HG03457 (cell line): ENCODE measurements at regions not wholly inside any gene's neighbourhood (a gene's known extent, or its start where the extent isn't known, plus 50 kb on each side); places are given as distances from the start of the nearest gene placed in this dataset.
"Not testable (repeated sequence)": the region's sequence is repeated elsewhere in the genome, so short reads cannot be mapped to it uniquely, and the experiment has no call there.

ENCODE experiments used
- ATAC-seq: cut with Tn5 transposase; IDR thresholded peaks from one replicate; pipeline ENCODE4 v1.9.1; 2021; ENCODE audit warnings: moderate number of reproducible peaks; ENCODE audit not compliant: unreplicated experiment

DNA sequence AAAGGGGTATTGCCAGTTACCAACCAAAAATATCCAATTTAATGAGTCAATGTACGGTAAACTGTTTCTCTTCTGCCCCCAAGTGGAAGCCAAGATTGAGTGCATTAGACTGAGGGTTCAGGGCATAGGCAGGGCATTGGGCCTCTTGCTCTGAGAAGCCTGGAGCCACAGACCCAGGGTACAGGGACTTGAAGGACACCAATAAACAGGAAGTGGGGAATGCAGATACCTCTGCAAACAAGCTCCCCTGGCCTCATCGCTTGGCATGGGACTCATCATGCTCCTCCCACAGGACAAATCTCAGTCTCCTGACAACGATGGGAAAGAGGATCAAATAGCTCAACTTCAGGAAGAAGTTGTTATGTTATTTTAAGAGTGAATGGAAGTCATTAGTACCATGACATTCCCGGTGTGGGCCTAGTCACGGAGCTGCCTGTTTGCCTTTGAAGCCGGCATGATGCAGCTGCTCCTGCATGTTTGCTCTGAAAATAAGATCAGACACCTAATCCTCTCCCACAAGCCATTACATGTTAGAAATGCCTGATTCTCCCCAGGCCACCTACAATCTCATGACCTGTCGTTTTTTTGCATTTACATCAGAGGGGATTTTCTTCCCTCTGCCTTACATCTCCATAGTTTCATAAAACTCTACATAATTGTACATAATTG, 224.2 kb downstream of the RCHY1 start:
- no peak for ATAC-seq

DNA sequence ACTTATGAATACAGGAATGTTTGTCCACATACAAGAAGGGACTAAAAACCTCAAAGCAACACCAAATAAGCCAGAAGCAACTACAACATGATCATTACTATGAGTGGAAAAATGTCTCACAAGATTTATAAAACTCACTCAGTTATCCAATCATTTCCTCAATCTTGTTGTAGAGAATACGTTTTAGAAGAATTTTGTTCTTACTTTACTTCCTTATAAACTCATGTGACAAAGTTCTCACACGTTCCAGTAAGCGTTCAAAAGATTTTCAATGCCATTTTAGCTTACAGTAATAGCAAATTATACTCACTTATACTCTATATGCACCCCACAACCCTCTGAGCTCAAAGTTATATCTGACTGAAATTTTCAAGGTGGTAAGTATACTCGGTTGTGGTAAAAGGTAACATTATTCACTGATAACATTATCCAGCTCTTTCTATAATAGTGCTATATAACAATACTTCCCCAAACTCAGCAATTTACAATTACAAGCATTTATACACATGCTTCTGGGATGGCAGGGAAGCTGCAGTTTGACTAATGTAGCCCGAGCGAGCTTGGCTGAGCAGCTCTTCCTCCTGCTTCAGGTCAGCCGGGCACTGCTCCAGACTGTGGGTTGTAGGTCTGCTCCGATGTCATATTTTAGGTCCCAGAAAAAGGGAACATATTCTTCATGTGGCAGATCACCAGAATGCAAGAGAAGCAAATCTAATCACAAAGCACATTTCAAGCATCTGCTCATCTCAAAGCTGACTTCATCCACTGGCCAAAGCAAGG, 226.3 kb downstream of the RCHY1 start:
- no peak for ATAC-seq

DNA sequence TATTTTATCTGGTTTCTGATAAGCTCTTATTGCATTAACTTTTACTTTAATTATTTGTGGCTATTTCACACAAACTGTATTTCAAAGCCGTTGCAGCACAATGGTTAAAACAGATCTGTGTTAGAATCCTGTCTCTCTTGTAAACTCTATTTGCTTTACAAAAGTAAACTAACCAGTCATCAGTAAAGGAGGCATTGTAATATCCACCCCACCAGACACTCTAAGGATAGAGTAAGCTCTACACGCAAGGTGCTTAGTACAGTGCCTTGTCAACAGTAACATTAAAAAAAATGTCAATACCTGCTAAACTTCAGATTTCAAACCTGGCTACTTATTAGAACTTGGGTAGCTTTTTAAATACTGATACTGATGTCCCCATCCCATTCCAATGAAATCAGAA, 228.4 kb downstream of the RCHY1 start:
- no peak for ATAC-seq

DNA sequence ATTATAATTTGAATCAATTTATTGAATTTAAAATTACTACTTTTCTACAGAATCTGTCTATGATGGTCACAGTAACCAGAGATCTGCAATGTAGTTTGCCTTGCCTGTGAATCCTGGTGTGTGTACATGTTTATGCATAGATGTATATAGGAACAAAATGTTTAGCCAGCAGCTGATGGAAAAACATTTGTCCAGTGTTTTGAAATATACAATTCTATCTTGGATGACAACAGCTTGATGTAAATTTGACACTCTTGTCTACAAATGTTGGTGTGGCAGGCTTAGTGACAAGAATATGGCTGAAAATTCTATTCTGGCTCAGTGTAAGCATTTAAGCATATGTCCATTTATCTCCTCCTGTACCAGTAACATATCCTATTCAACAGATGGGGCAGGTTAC, 229.4 kb downstream of the RCHY1 start:
- ATAC-seq: no peak

DNA sequence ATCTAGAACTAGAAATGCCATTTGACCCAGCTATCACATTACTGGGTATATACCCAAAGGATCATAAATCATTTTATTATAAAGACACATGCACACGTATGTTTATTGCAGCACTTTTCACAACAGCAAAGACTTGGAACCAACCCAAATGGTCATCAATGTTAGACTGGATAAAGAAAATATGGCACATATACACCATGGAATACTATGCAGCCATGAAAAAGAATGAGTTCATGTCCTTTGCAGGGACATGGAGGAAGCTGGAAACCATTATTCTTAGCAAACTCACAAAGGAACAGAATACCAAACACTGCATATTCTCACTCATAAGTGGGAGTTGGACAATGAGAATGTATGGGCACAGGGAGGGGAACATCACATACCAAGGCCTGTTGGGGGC, 233.7 kb downstream of the RCHY1 start:
- ATAC-seq: not testable (repeated sequence)

DNA sequence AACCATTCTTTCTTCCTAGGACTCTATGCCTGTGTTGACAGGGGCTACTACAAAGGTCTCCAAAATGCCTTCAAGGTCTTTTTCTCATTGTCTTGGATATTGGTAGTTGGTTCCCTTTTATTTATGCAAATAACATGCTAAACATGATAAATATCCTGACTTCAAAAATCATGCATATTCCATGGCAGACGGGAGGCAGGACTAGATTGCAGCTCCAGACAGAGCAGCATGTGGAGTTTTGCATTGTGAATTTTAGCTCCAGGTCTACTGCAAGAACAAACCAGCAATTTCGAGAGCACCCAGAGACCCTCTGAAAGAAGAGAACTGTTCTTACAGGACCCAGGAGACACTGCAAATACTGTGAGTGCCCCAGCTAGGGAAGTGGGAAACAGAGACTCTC, 254.9 kb downstream of the RCHY1 start:
- ATAC-seq: no peak

DNA sequence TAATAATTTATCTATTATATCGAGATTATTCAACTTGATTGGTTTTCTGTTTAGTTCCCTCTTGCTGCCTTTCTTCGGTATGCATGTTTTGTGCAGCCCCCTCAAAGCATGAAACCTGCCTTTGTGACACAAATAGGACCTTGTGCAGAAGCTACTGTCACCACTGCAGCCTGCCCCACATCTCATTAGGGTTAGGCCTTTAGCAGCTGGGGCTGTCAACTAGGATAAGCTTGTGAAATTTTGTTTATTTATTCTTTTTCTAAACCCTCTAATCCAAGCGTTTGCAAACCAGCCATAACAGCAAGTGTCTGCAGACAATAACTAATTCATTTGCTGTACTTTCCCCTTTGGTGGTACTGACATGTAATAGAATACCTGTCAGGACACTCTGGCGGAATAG, 258.9 kb downstream of the RCHY1 start:
- ATAC-seq: no peak

DNA sequence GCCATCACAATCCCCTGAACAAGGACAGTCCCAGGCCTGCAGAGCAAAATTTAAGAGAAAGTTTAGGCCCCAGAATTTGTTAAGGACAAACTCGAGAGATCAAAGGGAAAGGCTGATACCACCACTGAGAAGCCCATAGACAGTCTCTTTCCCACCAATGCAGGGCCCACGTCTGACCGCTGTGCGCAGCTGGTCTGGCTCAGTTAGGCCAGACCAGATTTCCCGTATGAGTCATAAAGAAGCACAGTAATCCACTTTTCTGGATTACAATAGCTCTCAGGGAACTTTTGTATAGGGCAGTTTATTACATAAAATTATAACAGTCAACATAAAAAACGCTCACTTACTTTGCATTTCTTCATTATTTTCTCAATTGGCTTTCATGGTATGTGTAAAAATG, 259.5 kb downstream of the RCHY1 start:
- ATAC-seq: no peak

DNA sequence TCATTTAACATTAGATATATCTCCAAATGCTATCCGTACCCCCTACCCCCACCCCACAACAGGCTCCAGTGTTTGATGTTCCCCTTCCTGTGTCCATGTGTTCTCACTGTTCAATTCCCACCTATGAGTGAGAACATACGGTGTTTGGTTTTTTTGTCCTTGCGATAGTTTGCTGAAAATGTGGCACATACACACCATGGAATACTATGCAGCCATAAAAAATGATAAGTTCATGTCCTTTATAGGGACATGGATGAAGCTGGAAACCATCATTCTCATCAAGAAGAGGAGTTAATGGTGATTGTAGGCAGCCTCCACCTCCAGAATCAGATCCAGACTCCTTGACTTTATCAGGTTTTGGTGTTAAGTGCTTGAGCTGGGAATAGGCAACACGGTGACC, 261.1 kb downstream of the RCHY1 start:
- ATAC-seq: not testable (repeated sequence)

DNA sequence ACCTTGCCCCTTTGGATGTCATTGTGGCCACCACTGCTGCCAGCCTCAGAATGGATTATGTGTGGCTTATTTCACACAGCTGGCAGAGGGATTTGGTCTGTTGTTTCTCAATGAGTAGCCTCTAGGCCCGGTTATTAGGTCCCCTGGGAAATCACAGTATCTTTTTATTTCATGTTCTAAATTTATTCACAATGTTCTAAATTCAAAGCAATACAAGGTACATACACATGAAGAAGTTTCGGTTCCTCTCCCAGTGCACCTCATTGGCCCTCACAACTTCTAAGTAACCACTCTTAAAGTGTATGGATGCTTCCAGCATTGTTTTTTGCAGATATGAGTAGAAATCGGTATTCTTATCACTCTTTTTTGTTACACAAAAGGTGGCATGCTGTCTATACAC, 262.7 kb downstream of the RCHY1 start:
- no peak for ATAC-seq

DNA sequence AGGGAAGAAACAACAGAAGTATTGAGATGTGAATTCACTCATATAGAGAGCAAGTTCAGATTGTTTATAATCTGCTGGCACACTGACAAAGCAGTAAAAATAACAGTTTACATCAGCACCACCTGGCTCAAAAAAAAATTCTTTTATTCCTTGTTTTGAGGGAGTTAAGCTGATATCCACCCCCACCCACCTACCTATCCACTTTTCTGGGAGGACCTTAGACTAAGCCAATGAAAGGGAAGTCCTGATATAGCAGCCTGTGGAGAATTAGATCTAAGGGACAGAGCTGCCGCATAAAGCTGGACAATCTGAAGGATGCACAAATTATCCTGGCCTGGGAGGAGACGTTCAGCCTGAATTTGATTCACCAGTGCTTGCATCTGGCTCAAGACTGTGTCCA, 264.5 kb downstream of the RCHY1 start:
- no peak for ATAC-seq

DNA sequence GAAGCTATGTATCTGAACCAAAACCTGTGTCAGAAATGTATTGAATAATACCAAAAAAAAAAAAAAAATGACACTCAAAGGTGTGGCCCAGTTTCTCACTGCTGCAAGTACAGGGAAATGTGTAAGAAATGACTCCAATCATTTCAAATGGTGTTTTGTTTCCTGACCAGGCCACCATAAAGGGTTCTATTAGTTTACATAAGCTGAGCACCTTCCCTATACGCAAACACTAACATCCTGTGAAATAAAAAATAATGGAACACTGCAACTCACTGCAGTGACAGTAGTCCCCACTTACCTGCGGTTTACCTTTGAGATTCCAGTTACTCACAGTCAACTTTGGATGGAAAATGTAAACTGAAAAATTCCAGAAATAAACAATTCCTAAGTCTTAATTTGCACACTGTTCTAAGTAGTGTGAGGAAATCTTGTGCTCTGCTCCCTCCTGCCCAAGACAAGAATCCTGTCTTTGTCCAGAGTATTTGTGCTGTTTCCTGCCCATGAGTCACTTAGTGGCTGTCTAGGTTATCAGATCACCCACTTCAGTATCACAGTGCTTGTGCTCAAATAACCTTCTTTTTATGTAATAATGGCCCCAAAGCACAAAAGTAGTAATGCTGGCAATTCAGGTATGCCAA, 265.3 kb downstream of the RCHY1 start:
- no peak for ATAC-seq

DNA sequence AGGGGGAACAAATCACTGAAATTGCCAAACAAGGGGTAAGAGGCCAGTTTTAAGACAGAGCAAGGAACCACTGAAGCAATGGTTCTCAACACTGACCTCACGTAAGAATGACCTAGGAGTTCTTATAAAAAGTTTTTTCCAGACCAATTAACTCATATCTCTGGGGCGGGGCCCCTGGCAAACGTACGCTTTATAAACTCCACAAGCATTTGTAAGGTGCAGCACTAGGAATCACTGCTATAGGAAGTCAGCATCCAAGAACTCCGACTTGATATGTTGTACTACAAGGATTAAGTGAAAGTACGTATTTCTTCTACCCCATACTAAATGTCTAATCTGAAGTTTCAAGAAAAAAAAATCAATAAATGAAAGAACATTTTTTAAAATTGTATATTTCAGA, 269.9 kb downstream of the RCHY1 start:
- no peak for ATAC-seq

DNA sequence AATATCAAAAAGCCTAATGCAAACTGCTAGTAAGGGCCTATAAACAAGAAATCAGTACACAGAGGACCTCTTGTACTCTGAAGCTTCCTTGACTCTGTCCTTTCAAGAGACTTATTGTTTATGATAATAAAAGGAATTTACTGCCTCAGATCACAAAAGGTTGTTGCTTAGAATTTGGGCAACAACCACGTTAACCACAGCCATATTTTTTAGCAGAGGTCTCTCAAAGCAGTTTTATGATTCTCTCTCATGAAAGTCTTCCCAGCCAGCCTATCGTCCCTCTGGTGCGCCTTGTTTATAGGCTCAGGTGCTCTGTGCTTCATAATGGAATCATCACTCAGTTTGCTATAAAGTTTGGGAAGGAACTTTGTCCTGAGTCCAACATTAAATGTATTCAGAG, 270.6 kb downstream of the RCHY1 start:
- ATAC-seq: no peak

DNA sequence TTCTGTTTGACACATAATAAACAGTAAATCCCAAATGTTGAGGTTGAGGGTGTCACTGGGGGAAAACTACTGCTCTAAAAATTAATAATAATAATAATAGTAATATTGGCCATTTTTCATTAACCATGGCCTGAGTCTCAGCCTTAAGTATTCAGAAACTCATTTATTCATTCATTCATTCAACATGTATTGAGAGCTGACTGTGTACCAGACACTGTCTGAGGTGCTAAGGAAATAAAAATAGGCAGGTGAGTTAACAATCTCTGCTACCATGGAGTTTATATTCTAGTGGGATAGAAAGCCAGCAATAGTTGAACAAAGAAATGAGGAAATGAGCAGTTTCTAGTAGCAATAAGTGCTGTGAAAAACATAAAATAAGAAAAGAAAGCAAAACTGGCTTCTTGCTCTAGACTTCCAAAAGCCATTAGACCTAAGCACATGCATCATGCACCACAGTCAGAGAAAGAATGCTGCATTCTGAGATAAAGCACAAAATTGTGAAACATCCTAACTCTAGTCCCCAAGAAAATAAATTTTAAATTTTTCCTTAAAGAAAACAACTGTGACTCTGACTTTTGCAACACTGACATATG, 278.7 kb downstream of the RCHY1 start:
- peak; percentile 89 for ATAC-seq

DNA sequence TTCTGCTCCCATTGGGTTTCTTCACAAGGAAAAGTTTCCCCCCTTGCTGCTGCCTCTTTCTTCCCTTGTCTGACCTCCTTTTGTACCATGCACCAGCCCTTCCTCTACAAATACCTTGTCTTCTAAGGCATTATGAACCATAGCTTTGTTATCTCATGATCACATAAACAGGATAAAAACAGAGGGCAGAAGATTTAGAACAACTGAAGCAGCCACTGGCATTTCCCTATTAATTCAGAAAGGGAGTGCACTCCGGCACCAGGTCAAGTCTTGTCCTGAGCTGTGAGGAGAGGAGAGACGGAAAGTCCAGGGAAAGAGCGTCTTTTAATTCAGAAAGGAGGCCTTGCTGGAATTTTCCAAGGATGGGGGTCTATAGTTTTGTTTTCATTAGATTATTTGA, 281.7 kb downstream of the RCHY1 start:
- no peak for ATAC-seq

DNA sequence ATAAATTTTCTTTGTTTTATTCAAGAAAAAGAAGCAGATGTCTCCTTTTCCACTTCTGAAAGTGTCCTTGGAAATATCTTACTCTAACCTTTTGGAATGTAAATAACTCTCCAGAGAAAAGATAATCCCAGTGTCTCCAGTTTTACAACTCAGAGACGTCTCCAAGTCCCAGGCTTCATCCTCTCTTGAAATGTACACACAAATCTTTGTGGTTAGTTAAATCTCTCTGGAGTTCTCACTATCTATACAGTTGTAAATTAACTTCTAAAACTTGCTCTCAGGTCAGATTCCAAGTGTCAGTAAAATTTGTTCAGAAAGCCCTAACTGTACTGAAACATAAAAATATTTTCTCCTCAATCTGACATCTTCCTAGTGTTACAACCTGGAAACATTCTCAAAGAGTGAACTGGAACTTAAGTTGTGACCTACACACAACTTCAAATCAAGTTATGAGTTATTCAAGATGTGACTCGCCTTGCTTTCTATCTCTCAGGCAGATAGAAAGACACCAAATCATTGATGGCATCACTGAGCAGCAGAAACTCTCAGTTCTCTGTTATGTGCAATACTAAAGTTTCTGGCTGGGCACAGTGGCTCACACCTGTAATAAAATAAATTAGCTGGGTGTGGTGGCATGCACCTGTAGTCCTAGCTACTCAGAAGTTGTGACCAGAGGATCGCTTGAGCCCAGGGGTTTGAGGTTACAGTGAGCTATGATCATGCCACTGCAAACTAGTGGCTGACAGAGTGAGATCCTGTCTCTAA, 284.2 kb downstream of the RCHY1 start:
- peak; percentile 54 for ATAC-seq

DNA sequence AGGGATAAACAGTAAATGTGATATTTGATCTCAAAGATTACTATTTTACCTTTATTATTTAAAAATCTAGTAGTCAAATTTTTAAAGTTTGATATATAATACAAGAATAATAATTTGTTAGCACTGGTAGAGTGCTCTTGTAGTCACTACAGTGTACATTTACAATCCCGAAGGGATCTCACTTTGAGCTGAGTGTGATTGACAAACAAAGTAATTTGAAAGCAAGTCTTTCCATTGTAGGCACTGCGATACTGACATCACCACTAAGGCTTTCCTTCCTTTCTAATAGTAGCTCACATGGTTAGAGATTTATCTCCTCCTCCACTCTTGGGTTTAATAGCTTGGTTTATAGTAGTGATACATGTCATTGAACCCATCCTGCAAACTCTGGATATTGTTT, 280.6 kb downstream of the PARM1 start:
- no peak for ATAC-seq

DNA sequence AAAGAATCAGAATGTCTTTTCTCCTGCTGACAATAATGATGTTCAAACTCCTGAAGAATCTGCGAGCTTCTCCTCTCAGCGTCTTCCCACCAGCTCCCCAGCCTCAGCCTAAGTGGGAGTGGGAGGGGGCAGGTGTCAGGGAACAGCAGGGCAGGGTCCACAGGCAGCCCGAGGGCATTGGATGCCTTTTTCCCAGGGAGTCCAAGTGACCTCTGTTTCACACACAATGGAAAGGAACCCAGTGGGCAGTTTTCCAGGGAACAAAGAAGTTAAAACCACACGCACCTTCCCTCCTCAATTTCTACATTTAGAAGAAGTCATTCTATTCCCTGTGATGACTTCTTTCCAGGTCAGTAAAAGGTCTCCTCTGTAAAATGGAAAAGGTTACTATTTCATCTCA, 278.5 kb downstream of the PARM1 start:
- no peak for ATAC-seq

DNA sequence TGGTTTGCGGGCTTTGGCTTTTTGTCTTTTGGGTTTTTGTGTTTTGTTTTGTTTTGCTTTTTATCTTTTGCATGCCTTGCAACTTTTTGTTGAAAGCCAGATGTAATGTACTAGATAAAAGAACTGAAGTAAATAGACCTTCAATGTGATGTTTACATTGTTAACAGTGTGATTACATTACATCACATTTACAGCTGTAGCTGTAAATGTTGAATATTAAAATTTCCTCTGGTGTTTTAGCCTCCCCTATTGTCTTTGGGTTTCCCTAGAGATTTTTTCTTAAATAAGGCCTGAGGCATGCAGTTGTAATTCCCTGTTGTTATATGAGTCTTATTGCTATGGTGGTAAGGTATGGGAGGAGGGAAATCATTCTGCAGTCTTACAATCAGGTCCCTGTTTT, 275.0 kb downstream of the PARM1 start:
- ATAC-seq: no peak

DNA sequence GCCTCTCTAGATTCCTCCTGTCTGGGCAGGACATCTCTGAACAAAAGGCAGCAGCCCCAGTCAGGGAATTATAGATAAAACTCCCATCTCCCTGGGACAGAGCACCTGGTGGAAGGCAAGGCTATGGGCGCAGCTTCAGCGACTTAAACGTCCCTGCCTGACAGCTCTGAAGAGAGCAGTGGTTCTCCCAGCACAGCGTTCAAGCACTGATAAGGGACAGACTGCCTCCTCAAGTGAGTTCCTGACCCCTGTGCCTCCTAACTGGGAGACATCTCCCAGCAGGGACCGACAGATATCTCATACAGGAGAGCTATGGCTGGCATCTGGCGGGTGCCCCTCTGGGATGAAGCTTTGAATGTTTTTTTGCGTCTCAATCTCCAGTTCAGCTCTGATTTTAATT, 262.2 kb downstream of the PARM1 start:
- ATAC-seq: no peak
